HFFc6 (cell line): ENCODE measurements at regions not wholly inside any gene's neighbourhood (a gene's known extent, or its start where the extent isn't known, plus 50 kb on each side); places are given as distances from the start of the nearest gene placed in this dataset.

Experiments
- DNase-seq: peaks from one replicate; pipeline ENCODE4 v3.0.0-alpha.2; 2018
- H3K27ac Mint-ChIP-seq: 2 replicates; pipeline ENCODE4 v1.8.0; 2020; ENCODE audit warnings: mild to moderate bottlenecking, mixed read lengths
- H3K27me3 Mint-ChIP-seq: 2 replicates; pipeline ENCODE4 v1.8.0; 2021; ENCODE audit warnings: mild to moderate bottlenecking, moderate library complexity, mixed read lengths; ENCODE audit not compliant: insufficient read depth
- H3K36me3 Mint-ChIP-seq: 2 replicates; pipeline ENCODE4 v1.8.0; 2021; ENCODE audit warnings: low read depth, mixed read lengths
- H3K4me1 Mint-ChIP-seq: 2 replicates; pipeline ENCODE4 v1.8.0; 2020; ENCODE audit warnings: low read depth, mixed read lengths
- H3K4me3 Mint-ChIP-seq: 2 replicates; pipeline ENCODE4 v1.8.0; 2020; ENCODE audit warnings: mild to moderate bottlenecking, moderate library complexity, mixed read lengths
- H3K9me3 Mint-ChIP-seq: 2 replicates; pipeline ENCODE4 v1.8.0; 2020; ENCODE audit warnings: mild to moderate bottlenecking, mixed read lengths
- CTCF ChIP-seq: fragments of 200-600 bp; sonication (generic); IDR thresholded peaks from 2 replicates; pipeline ENCODE4 v1.5.0; 2021; ENCODE audit warnings: antibody characterized with exemption, mild to moderate bottlenecking

GRCh38 chr5:9930156-9930555 lies 300.0 kb upstream of the TAS2R1 start:
- Mint-ChIP-seq H3K4me1 (peaks cover 54% of the 10 kb centered on the region), H3K4me3 (no peak overlapping the region), H3K27ac (no peak overlapping the region), H3K27me3 (no peaks in the 10 kb centered on the region), H3K9me3 (peaks cover 9% of the 10 kb centered on the region), H3K36me3 (peaks cover 9% of the 10 kb centered on the region; the same call in 1 of the 2 replicates)
- no peak for DNase-seq
- no peak for TF ChIP-seq CTCF

- H3K4me1 Mint-ChIP-seq = peaks cover 67% of the 10 kb centered on the region
- TF ChIP-seq CTCF = no peak
- H3K9me3 Mint-ChIP-seq = peaks cover 10% of the 10 kb centered on the region
- peaks cover 9% of the 10 kb centered on the region for H3K36me3 Mint-ChIP-seq
- peak overlapping the region; percentile 26; the same call in 1 of the 2 replicates for H3K4me3 Mint-ChIP-seq
- DNase-seq = no peak
- H3K27me3 Mint-ChIP-seq = no peaks in the 10 kb centered on the region
- peak overlapping the region; percentile 79 for H3K27ac Mint-ChIP-seq
Measured at GRCh38 chr5:9928326-9928725, 298.2 kb upstream of the TAS2R1 start.

- peak overlapping the region; percentile 64 for H3K4me3 Mint-ChIP-seq
- peak overlapping the region; percentile 79 for H3K27ac Mint-ChIP-seq
- peaks cover 11% of the 10 kb centered on the region for H3K36me3 Mint-ChIP-seq
- peaks cover 61% of the 10 kb centered on the region for H3K4me1 Mint-ChIP-seq
- no peak for TF ChIP-seq CTCF
- H3K27me3 Mint-ChIP-seq = no peaks in the 10 kb centered on the region
- peaks cover 16% of the 10 kb centered on the region for H3K9me3 Mint-ChIP-seq
- peak; percentile 13 for DNase-seq
Measured at GRCh38 chr5:9927521-9927997, 297.4 kb upstream of the TAS2R1 start.

DNA sequence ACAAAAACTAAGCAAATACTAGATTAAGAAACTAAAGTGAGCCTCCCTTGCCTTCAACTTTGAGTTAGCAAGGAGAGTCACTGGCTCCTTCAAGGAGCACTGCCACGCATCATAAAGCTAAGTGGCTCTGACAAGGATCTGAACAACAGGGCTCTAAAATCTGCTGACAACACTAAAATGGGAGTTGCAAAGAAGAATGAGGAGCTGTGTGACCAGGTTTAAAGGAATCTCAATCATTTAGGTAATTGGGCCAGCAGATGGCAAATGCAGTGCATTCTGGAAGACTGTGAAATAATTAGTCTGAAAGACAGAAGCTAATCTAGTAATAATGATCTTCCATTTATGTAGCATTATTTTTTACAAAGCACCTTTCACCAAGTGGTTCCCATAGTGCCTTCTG lies 297.0 kb upstream of the TAS2R1 start:
- Mint-ChIP-seq H3K9me3 (peaks cover 16% of the 10 kb centered on the region), H3K4me1 (peaks cover 61% of the 10 kb centered on the region), H3K27me3 (no peaks in the 10 kb centered on the region), H3K27ac (peak overlapping the region; percentile 79), H3K4me3 (peak overlapping the region; percentile 64; the same call in 1 of the 2 replicates), H3K36me3 (peaks cover 11% of the 10 kb centered on the region)
- DNase-seq = peak; percentile 52
- no peak for TF ChIP-seq CTCF

- Mint-ChIP-seq H3K9me3 (peaks cover 16% of the 10 kb centered on the region), H3K27ac (peak overlapping the region; percentile 96), H3K4me1 (peaks cover 58% of the 10 kb centered on the region), H3K4me3 (peak overlapping the region; percentile 49; the same call in 1 of the 2 replicates), H3K27me3 (no peaks in the 10 kb centered on the region), H3K36me3 (peaks cover 11% of the 10 kb centered on the region)
- no peak for TF ChIP-seq CTCF
- peak; percentile 95 for DNase-seq
Measured at GRCh38 chr5:9924614-9925013, 294.5 kb upstream of the TAS2R1 start.

DNA sequence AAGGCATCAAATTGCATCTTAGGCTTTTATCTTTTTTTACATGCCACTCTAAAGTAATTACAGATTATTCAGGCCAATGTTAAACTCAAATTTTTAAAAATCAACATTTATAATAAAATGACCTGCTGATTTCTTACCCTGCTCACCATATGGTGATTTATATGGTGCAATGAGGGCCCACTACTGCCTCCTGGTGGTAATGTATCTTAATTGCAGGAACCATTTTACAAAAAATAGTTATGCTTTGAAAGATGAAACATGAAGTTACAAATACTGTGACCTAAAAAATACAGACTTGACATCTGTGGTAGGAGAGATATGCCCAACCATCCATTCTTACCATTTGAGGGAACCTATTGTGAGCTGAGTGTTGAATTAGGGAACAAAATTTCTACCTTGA lies 292.6 kb upstream of the TAS2R1 start:
- Mint-ChIP-seq H3K4me3 (no peak overlapping the region), H3K9me3 (peaks cover 16% of the 10 kb centered on the region), H3K27ac (no peak overlapping the region), H3K27me3 (no peaks in the 10 kb centered on the region), H3K36me3 (peaks cover 11% of the 10 kb centered on the region), H3K4me1 (peaks cover 39% of the 10 kb centered on the region)
- no peak for DNase-seq
- peak; percentile 72 for TF ChIP-seq CTCF
